T-helper 2 cell (primary cell): ENCODE measurements at regions not wholly inside any gene's neighbourhood (a gene's known extent, or its start where the extent isn't known, plus 50 kb on each side); places are given as distances from the start of the nearest gene placed in this dataset.

Experiments used
- DNase-seq, 5 experiments: peaks; one replicate each; pipeline versions ENCODE4 v3.0.0 to v3.0.0-alpha.2; 2012 to 2022

GRCh38 chr2:189372688-189373257 is 68.5 kb upstream of the WDR75 start:
- no peak for DNase-seq

GRCh38 chr2:189374481-189374880 is 66.8 kb upstream of the WDR75 start:
- no peak for DNase-seq

- no peak for DNase-seq
Measured at GRCh38 chr2:189375842-189376241, 65.4 kb upstream of the WDR75 start.

GRCh38 chr2:189379287-189379630 is 62.0 kb upstream of the WDR75 start:
- DNase-seq = no peak

GRCh38 chr2:189379731-189380261 is 61.5 kb upstream of the WDR75 start:
- DNase-seq = no peak

GRCh38 chr2:189382668-189383067 is 58.6 kb upstream of the WDR75 start:
- no peak for DNase-seq

GRCh38 chr2:189386741-189387140 is 54.5 kb upstream of the WDR75 start:
- no peak for DNase-seq

- no peak for DNase-seq
Measured at GRCh38 chr2:189391201-189391600, 50.1 kb upstream of the WDR75 start.
